HG03460 (cell line): ENCODE measurements at regions not wholly inside any gene's neighbourhood (a gene's known extent, or its start where the extent isn't known, plus 50 kb on each side); places are given as distances from the start of the nearest gene placed in this dataset.
A peak's percentile ranks its signal among the peaks of the same experiment; 100 is the strongest.

Source experiments
- ATAC-seq: cut with Tn5 transposase; IDR thresholded peaks from one replicate; pipeline ENCODE4 v1.9.1; 2021; ENCODE audit not compliant: unreplicated experiment

- ATAC-seq: peak; percentile 69
These were observed 403.8 kb upstream of the ID2 start for GRCh38 chr2:8277921-8278571.

GRCh38 chr2:8278709-8279354 is 403.0 kb upstream of the ID2 start:
- ATAC-seq: no peak

- ATAC-seq: no peak
These were observed 402.4 kb upstream of the ID2 start for GRCh38 chr2:8279506-8279905.

GRCh38 chr2:8281234-8281633 is 400.6 kb upstream of the ID2 start:
- no peak for ATAC-seq

- ATAC-seq: no peak
These were observed 399.7 kb upstream of the ID2 start for GRCh38 chr2:8281950-8282857.

GRCh38 chr2:8282858-8283252 is 399.0 kb upstream of the ID2 start:
- no peak for ATAC-seq

- ATAC-seq: no peak
These were observed 396.8 kb upstream of the ID2 start for GRCh38 chr2:8285081-8285480.

- no peak for ATAC-seq
These were observed 396.0 kb upstream of the ID2 start for GRCh38 chr2:8285898-8286297.

- no peak for ATAC-seq
These were observed 393.6 kb upstream of the ID2 start for GRCh38 chr2:8288206-8288605.

GRCh38 chr2:8289111-8289510 is 392.7 kb upstream of the ID2 start:
- no peak for ATAC-seq

- ATAC-seq: no peak
These were observed 391.0 kb upstream of the ID2 start for GRCh38 chr2:8290771-8291352.

- ATAC-seq: no peak
These were observed 385.6 kb upstream of the ID2 start for GRCh38 chr2:8296306-8296705.

GRCh38 chr2:8297376-8298231 is 384.3 kb upstream of the ID2 start:
- no peak for ATAC-seq

GRCh38 chr2:8298783-8299182 is 383.1 kb upstream of the ID2 start:
- ATAC-seq: no peak

- no peak for ATAC-seq
These were observed 381.6 kb upstream of the ID2 start for GRCh38 chr2:8300216-8300615.

- ATAC-seq: no peak
These were observed 381.0 kb upstream of the ID2 start for GRCh38 chr2:8300905-8301304.

GRCh38 chr2:8303322-8303832 is 378.5 kb upstream of the ID2 start:
- ATAC-seq: peak; percentile 67

- no peak for ATAC-seq
These were observed 376.8 kb upstream of the ID2 start for GRCh38 chr2:8304821-8305766.
